ENCODE measurements at regions not wholly inside any gene's neighbourhood (a gene's known extent, or its start where the extent isn't known, plus 50 kb on each side); places are given as distances from the start of the nearest gene placed in this dataset.

GRCh38 chr2:41924709-41925408 is 123.0 kb upstream of the PKDCC start:
- no peak for FAIRE-seq
- DNase-seq (ENCODE audit: low spot score) = no peak

- FAIRE-seq = no peak
- no peak for DNase-seq (ENCODE audit: low spot score)
Measured at GRCh38 chr2:41925712-41926111, 122.1 kb upstream of the PKDCC start.

- DNase-seq (ENCODE audit: low spot score) (peak; percentile 49), FAIRE-seq (no peak)
Measured at GRCh38 chr2:41926614-41927580, 120.9 kb upstream of the PKDCC start.

- no peak for FAIRE-seq
Measured at GRCh38 chr2:41927581-41928264, 120.1 kb upstream of the PKDCC start.

GRCh38 chr2:41928526-41928925 is 119.3 kb upstream of the PKDCC start:
- DNase-seq (ENCODE audit: low spot score) (peak; percentile 74), FAIRE-seq (peak; percentile 87)

More at GRCh38 chr2:41927581-41928264, 120.1 kb upstream of the PKDCC start:
- DNase-seq (ENCODE audit: low spot score) = no peak

- DNase-seq (ENCODE audit: low spot score) (peak; percentile 82), FAIRE-seq (peak; percentile 82)
Measured at GRCh38 chr2:41930807-41931566, 116.8 kb upstream of the PKDCC start.

- FAIRE-seq (no peak), DNase-seq (ENCODE audit: low spot score) (no peak)
Measured at GRCh38 chr2:41932241-41933045, 115.4 kb upstream of the PKDCC start.

GRCh38 chr2:41933046-41933420 is 114.8 kb upstream of the PKDCC start:
- FAIRE-seq (no peak), DNase-seq (ENCODE audit: low spot score) (no peak)

GRCh38 chr2:41933585-41934320 is 114.1 kb upstream of the PKDCC start:
- DNase-seq (ENCODE audit: low spot score) = peak; percentile 57
- FAIRE-seq = peak; percentile 52

GRCh38 chr2:41934329-41934958 is 113.4 kb upstream of the PKDCC start:
- FAIRE-seq = no peak

GRCh38 chr2:41935002-41935401 is 112.8 kb upstream of the PKDCC start:
- no peak for DNase-seq (ENCODE audit: low spot score)
- FAIRE-seq = no peak

More at GRCh38 chr2:41934329-41934958, 113.4 kb upstream of the PKDCC start:
- no peak for DNase-seq (ENCODE audit: low spot score)

GRCh38 chr2:41935825-41936224 is 112.0 kb upstream of the PKDCC start:
- DNase-seq (ENCODE audit: low spot score) (no peak), FAIRE-seq (no peak)

- FAIRE-seq (no peak), DNase-seq (ENCODE audit: low spot score) (no peak)
Measured at GRCh38 chr2:41936771-41937463, 110.9 kb upstream of the PKDCC start.

- no peak for FAIRE-seq
- DNase-seq (ENCODE audit: low spot score) = no peak
Measured at GRCh38 chr2:41937464-41937906, 110.3 kb upstream of the PKDCC start.

GRCh38 chr2:41937921-41938708 is 109.7 kb upstream of the PKDCC start:
- FAIRE-seq = no peak

GRCh38 chr2:41940060-41940744 is 107.6 kb upstream of the PKDCC start:
- DNase-seq (ENCODE audit: low spot score) (no peak), FAIRE-seq (no peak)

More at GRCh38 chr2:41937921-41938708, 109.7 kb upstream of the PKDCC start:
- no peak for DNase-seq (ENCODE audit: low spot score)

GRCh38 chr2:41940745-41941063 is 107.1 kb upstream of the PKDCC start:
- DNase-seq (ENCODE audit: low spot score) (no peak), FAIRE-seq (no peak)
